ENCODE measurements at regions not wholly inside any gene's neighbourhood (a gene's known extent, or its start where the extent isn't known, plus 50 kb on each side); places are given as distances from the start of the nearest gene placed in this dataset.

GRCh38 chr20:41887500-41887899 is 269.3 kb upstream of the CHD6 start:
- Mint-ChIP-seq H3K9me3 (no peaks in the 10 kb centered on the region), H3K4me3 (no peak overlapping the region), H3K36me3 (no peaks in the 10 kb centered on the region), H3K27me3 (no peaks in the 10 kb centered on the region), H3K27ac (no peak overlapping the region), H3K4me1 (no peaks in the 10 kb centered on the region)
- no peak for DNase-seq
- CTCF ChIA-PET: no interaction called here

DNA sequence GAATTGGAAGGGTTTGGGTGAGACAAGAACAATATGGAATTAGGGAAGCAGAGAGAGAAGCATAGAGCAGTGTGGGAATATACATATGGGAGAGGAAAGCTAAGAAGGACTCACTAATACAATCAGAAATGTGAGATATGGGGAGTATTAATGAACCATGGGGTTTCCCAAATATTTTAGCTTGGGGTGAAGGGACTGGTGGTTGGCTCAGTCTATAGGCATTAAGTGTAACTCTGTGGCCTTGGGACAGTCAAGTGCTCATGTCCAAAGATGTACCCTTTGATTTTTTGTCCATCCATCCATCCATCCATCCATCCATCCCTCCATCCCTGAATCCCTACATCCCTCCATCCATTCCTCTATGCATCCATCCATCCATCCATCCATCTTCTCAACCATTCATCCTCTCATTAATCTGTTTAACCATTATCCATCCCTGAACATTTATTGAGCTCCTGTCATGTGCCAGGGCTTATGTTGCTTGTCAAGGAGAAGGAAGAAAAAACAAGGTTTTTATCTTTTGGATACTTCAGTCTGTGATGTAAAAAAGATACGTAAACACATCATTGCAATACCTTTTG is 263.4 kb upstream of the CHD6 start:
- H3K27ac Mint-ChIP-seq: no peak overlapping the region

GRCh38 chr20:41879123-41879522 is 260.9 kb upstream of the CHD6 start:
- no peak overlapping the region for H3K27ac Mint-ChIP-seq
- no peaks in the 10 kb centered on the region for H3K27me3 Mint-ChIP-seq
- no peak overlapping the region for H3K4me3 Mint-ChIP-seq
- DNase-seq: no peak
- H3K4me1 Mint-ChIP-seq: no peaks in the 10 kb centered on the region
- H3K9me3 Mint-ChIP-seq: no peaks in the 10 kb centered on the region
- no peaks in the 10 kb centered on the region for H3K36me3 Mint-ChIP-seq
- CTCF ChIA-PET: no interaction called here

More for the DNA sequence above, 263.4 kb upstream of the CHD6 start:
- no peaks in the 10 kb centered on the region for H3K36me3 Mint-ChIP-seq
- no peaks in the 10 kb centered on the region for H3K9me3 Mint-ChIP-seq
- H3K27me3 Mint-ChIP-seq: no peaks in the 10 kb centered on the region
- no peak overlapping the region for H3K4me3 Mint-ChIP-seq
- no peaks in the 10 kb centered on the region for H3K4me1 Mint-ChIP-seq
- DNase-seq: no peak
- CTCF ChIA-PET: no interaction called here

DNA sequence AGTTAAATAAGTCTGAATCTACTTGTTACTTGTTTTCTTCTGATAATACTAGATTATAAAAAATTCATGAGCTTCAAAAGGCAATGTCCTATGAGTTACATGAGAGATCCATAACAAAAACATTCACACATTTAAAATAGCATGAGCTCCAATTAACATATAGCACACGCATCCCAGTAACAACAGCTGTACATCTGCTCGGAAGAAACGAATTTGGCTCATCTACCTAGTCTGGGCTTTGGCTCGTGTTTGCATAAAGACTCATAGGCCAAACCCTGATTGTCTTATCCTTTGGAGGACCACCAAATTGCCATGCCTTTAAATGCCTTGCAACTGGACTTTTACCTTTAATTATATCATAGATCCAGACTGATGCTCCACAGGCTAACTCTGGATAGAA is 259.7 kb upstream of the CHD6 start:
- Mint-ChIP-seq H3K27ac (no peak overlapping the region), H3K4me1 (no peaks in the 10 kb centered on the region), H3K4me3 (no peak overlapping the region), H3K36me3 (no peaks in the 10 kb centered on the region), H3K9me3 (no peaks in the 10 kb centered on the region), H3K27me3 (no peaks in the 10 kb centered on the region)
- CTCF ChIA-PET: no interaction called here
- no peak for DNase-seq

DNA sequence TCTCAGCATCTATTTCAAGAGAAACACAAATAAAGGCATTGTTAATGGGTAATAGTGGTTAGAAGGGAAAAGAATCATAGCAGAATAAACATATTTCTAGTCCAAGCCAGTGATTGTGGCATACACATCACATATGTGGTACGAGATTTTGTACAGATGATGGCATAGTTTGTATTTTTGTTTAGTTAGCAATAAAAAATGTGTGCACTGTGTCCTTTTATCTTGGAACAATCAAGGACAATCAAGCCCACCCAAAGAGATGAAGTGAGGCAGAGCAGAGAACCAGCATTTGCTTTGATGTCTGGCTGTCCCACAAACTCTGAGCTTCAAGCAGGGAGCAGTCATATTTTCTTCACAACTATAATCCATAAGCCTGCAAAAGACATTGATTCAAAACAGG is 256.5 kb upstream of the CHD6 start:
- no peak overlapping the region for H3K27ac Mint-ChIP-seq
- H3K27me3 Mint-ChIP-seq: no peaks in the 10 kb centered on the region
- no peak overlapping the region for H3K4me3 Mint-ChIP-seq
- no peaks in the 10 kb centered on the region for H3K4me1 Mint-ChIP-seq
- H3K36me3 Mint-ChIP-seq: no peaks in the 10 kb centered on the region
- no peaks in the 10 kb centered on the region for H3K9me3 Mint-ChIP-seq
- CTCF ChIA-PET: no interaction called here
- no peak for DNase-seq

- H3K4me3 Mint-ChIP-seq: no peak overlapping the region
- H3K9me3 Mint-ChIP-seq: no peaks in the 10 kb centered on the region
- no peak overlapping the region for H3K27ac Mint-ChIP-seq
- CTCF ChIA-PET: no interaction called here
- H3K36me3 Mint-ChIP-seq: no peaks in the 10 kb centered on the region
- H3K4me1 Mint-ChIP-seq: no peaks in the 10 kb centered on the region
- no peaks in the 10 kb centered on the region for H3K27me3 Mint-ChIP-seq
- no peak for DNase-seq
Measured at GRCh38 chr20:41872930-41873329, 254.8 kb upstream of the CHD6 start.

DNA sequence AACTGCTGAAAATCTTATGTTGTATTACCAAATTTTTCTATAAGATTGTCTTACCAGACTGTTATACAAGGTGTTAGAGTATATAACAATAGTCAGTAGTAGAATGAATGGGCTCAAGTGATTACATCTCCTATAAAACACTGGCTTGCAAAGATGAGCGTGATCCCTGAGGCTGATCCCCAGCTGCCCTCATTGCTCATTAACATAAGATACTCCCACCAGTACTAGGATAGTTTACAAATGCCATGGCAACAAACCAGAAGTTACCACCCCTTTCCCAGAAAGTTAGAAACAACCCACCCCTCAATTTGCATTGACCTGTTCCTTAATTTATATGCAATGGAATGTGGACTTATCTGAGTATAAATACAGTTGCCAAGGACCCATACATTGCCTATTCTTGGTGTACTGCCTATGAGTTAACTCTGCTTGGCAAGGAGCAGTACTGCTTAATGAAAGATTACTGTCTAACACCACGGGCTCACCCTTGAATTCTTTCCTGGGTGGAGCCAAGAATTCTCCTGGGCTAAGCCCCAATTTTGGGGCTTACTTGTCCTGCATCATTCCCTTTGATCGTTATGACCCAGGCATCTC is 252.8 kb upstream of the CHD6 start:
- Mint-ChIP-seq H3K4me1 (no peaks in the 10 kb centered on the region), H3K27me3 (no peaks in the 10 kb centered on the region), H3K27ac (no peak overlapping the region), H3K9me3 (no peaks in the 10 kb centered on the region), H3K36me3 (no peaks in the 10 kb centered on the region), H3K4me3 (no peak overlapping the region)
- CTCF ChIA-PET: no interaction called here
- DNase-seq: no peak

DNA sequence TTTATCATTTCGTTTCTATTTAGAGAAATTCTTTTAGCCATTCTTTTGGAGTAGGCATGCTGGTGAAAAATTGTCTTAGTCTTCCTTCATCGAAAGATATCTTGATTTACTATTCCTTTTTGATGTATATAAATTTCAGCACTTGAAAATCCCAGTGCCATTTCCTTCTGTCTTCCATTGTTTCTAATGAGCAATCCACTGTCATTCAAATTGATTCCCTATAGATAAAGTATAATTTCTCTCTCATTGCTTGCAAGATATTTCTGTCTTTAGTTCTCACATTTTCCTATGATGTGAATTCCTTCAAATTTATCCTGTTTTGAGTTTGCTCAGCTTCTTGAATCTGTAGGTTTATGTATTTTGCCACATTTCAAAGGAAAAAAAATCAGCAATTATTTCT is 251.1 kb upstream of the CHD6 start:
- no peaks in the 10 kb centered on the region for H3K27me3 Mint-ChIP-seq
- CTCF ChIA-PET: no interaction called here

GRCh38 chr20:41865938-41866337 is 247.8 kb upstream of the CHD6 start:
- DNase-seq: no peak
- H3K4me3 Mint-ChIP-seq: no peak overlapping the region
- H3K9me3 Mint-ChIP-seq: no peaks in the 10 kb centered on the region
- no peaks in the 10 kb centered on the region for H3K27me3 Mint-ChIP-seq
- no peaks in the 10 kb centered on the region for H3K36me3 Mint-ChIP-seq
- CTCF ChIA-PET: interaction anchor here (0.9 kb wide), 1 partner anchor 27 kb away, joined by 3 read pairs; no protein-coding TSS in a partner anchor
- H3K4me1 Mint-ChIP-seq: no peaks in the 10 kb centered on the region
- no peak overlapping the region for H3K27ac Mint-ChIP-seq

More for the DNA sequence above, 251.1 kb upstream of the CHD6 start:
- H3K27ac Mint-ChIP-seq: no peak overlapping the region
- H3K9me3 Mint-ChIP-seq: no peaks in the 10 kb centered on the region
- H3K4me1 Mint-ChIP-seq: no peaks in the 10 kb centered on the region
- H3K4me3 Mint-ChIP-seq: no peak overlapping the region
- H3K36me3 Mint-ChIP-seq: no peaks in the 10 kb centered on the region
- DNase-seq: no peak

DNA sequence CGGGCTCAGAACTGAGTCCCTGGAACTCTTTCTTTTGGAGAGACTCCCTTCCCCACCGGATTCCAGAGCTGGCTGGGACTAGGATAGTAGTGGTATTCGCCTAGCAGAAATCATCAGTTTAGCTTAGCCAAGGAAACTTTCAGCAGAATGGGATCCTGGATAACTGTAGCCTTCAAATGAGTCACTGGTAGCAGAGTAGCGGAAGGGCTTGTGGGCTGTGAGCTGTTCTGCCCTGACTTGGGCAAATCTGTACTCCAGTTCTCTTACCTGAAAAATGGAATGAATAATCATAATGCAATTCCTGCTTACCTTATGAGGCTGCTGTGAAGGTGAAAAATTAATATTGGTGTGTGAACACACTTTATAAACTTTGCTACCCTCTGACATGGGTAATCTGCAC is 244.3 kb upstream of the CHD6 start:
- CTCF ChIA-PET: no interaction called here
- Mint-ChIP-seq H3K36me3 (no peaks in the 10 kb centered on the region), H3K27me3 (no peaks in the 10 kb centered on the region), H3K27ac (no peak overlapping the region), H3K9me3 (peaks cover 2% of the 10 kb centered on the region), H3K4me1 (no peaks in the 10 kb centered on the region), H3K4me3 (no peak overlapping the region)
- no peak for DNase-seq

- H3K27ac Mint-ChIP-seq: no peak overlapping the region
- H3K27me3 Mint-ChIP-seq: no peaks in the 10 kb centered on the region
- no peaks in the 10 kb centered on the region for H3K36me3 Mint-ChIP-seq
- no peak overlapping the region for H3K4me3 Mint-ChIP-seq
- DNase-seq: no peak
- no peaks in the 10 kb centered on the region for H3K4me1 Mint-ChIP-seq
- CTCF ChIA-PET: no interaction called here
- H3K9me3 Mint-ChIP-seq: peaks cover 2% of the 10 kb centered on the region
Measured at GRCh38 chr20:41861772-41862422, 243.7 kb upstream of the CHD6 start.

DNA sequence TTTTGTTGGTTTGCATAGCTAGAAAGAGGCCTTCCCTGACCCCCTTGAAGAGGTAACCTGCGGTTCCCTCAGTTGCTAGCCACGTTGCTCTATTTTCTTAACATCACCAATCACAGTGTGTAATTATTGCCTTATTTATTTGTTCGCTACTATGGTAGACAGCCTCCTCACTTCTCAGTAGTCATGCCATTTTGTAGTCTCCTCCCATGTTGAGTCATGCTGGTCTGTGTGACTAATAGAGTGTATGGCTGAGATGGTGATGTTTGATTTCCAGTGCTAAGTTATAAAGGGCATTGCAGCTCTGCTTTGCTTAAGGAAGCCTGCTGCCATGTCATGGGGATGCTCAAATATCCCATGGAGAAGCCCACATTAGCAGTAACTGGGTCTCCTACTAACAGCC is 236.6 kb upstream of the CHD6 start:
- no peaks in the 10 kb centered on the region for H3K27me3 Mint-ChIP-seq
- no peak overlapping the region for H3K4me3 Mint-ChIP-seq
- peaks cover 4% of the 10 kb centered on the region for H3K9me3 Mint-ChIP-seq
- CTCF ChIA-PET: no interaction called here
- no peak for DNase-seq
- H3K36me3 Mint-ChIP-seq: no peaks in the 10 kb centered on the region
- no peak overlapping the region for H3K27ac Mint-ChIP-seq
- H3K4me1 Mint-ChIP-seq: no peaks in the 10 kb centered on the region

- no peak overlapping the region for H3K27ac Mint-ChIP-seq
- peaks cover 4% of the 10 kb centered on the region for H3K9me3 Mint-ChIP-seq
- DNase-seq: no peak
- no peak overlapping the region for H3K4me3 Mint-ChIP-seq
- CTCF ChIA-PET: no interaction called here
- H3K4me1 Mint-ChIP-seq: no peaks in the 10 kb centered on the region
- H3K36me3 Mint-ChIP-seq: no peaks in the 10 kb centered on the region
- no peaks in the 10 kb centered on the region for H3K27me3 Mint-ChIP-seq
Measured at GRCh38 chr20:41853806-41854205, 235.6 kb upstream of the CHD6 start.

DNA sequence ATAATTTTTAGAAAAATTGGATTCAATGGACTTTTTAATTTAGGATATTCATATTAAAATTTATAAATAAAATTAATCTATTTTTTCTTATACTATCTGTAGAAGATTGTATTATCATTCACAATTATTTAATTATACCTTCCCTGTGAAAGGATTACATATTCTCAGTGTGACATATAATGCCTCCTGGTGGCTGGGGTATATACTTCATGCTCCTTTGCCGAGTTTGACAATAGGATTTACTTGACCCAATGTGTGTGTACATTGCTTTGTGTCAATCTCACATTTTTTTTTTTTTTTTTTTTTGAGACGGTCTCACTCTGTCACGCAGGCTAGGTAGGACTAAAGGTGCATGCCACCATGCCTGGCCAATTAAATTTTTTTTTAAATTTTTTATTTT is 230.0 kb upstream of the CHD6 start:
- H3K4me1 Mint-ChIP-seq: no peaks in the 10 kb centered on the region
- DNase-seq: no peak
- no peak overlapping the region for H3K4me3 Mint-ChIP-seq
- CTCF ChIA-PET: no interaction called here
- no peaks in the 10 kb centered on the region for H3K27me3 Mint-ChIP-seq
- no peaks in the 10 kb centered on the region for H3K36me3 Mint-ChIP-seq
- no peak overlapping the region for H3K27ac Mint-ChIP-seq
- H3K9me3 Mint-ChIP-seq: no peaks in the 10 kb centered on the region

GRCh38 chr20:41837669-41838224 is 219.6 kb upstream of the CHD6 start:
- no peaks in the 10 kb centered on the region for H3K27me3 Mint-ChIP-seq
- DNase-seq: no peak
- CTCF ChIA-PET: interaction anchor here (1.1 kb wide), 1 partner anchor 28 kb away, joined by 3 read pairs; no protein-coding TSS in a partner anchor
- H3K4me1 Mint-ChIP-seq: no peaks in the 10 kb centered on the region
- no peaks in the 10 kb centered on the region for H3K9me3 Mint-ChIP-seq
- H3K27ac Mint-ChIP-seq: no peak overlapping the region
- H3K36me3 Mint-ChIP-seq: no peaks in the 10 kb centered on the region
- no peak overlapping the region for H3K4me3 Mint-ChIP-seq
